ENCODE measurements at regions not wholly inside any gene's neighbourhood (a gene's known extent, or its start where the extent isn't known, plus 50 kb on each side); places are given as distances from the start of the nearest gene placed in this dataset.

- TF ChIP-seq, protein P1, sequence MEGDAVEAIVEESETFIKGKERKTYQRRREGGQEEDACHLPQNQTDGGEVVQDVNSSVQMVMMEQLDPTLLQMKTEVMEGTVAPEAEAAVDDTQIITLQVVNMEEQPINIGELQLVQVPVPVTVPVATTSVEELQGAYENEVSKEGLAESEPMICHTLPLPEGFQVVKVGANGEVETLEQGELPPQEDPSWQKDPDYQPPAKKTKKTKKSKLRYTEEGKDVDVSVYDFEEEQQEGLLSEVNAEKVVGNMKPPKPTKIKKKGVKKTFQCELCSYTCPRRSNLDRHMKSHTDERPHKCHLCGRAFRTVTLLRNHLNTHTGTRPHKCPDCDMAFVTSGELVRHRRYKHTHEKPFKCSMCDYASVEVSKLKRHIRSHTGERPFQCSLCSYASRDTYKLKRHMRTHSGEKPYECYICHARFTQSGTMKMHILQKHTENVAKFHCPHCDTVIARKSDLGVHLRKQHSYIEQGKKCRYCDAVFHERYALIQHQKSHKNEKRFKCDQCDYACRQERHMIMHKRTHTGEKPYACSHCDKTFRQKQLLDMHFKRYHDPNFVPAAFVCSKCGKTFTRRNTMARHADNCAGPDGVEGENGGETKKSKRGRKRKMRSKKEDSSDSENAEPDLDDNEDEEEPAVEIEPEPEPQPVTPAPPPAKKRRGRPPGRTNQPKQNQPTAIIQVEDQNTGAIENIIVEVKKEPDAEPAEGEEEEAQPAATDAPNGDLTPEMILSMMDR (IDR thresholded peaks at IDR 0.05) = no peak
Measured at GRCh38 chr7:13041368-13041988, 354.0 kb downstream of the ARL4A start.

DNA sequence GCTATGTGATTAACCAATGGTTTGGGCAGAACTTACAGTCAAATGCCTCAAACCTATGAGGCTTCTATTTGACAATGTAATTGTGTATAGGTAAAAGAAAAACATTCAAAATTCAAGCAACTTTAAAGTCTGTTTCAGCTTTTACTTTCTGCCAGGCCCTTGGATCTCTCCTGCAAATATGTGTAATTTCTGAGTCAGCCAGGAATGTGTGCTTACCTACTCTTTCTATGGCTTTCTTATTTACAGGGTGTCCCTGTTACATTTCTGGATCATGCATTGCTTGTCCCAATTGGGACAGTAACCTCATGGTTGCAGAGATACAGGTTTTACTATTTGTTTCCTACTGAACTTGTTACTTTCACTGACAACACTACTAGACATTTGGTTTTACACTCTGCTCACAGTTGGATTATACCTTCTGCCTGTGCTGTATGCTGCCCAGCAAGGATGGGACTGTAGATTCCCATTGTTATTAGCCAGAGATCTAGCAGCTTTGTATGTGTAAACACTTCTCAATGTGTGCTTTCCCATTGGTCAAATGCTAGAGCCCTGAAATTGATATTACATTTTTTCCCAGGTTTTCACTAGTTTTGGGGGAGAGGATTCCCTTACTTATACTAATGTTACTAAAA, 355.3 kb downstream of the ARL4A start:
- TF ChIP-seq, protein P1 (IDR thresholded peaks at IDR 0.05) = no peak

- TF ChIP-seq, protein P1 (IDR thresholded peaks at IDR 0.05) = no peak
Measured at GRCh38 chr7:13044309-13044708, 356.9 kb downstream of the ARL4A start.

DNA sequence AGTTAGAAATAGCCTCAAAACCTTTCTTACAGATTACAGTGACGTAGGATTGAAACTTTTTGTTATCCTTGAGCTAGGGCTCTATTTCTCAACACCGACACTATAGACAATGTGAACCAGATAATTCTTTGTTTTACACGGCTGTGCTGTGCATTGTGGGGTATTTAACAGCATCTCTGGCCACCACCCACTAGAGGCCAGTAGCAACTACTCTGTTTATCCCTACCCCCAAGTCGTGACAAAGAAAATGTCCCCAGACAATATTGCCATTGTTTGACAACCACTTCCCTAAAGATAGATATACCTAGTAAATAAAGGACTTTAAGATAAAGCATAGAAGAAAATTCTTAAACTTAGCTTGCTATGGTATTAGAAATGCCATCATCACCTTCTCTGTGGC, 359.6 kb downstream of the ARL4A start:
- TF ChIP-seq, protein P1 (IDR thresholded peaks at IDR 0.05) = no peak; the same call in 1 of the 2 replicates

DNA sequence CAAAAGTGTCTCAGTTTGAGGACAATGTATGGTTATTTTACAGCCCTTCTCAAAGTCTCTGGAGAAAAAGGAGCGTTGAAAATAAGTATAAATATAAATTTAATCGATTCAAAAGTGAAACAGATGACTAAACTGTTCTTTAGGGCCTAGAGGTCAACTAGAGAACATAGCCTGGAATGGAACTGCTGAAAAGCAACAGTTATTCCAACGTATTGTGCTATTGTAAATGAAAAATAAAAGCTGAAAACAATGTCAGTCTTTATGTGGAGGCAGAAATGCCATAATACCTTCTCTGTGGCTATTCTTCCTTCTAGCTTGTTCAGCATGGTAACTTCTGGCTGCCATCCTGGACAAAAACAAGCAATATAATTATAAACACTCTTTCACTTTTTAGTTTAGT, 362.5 kb downstream of the ARL4A start:
- TF ChIP-seq, protein P1 (IDR thresholded peaks at IDR 0.05) = no peak

- TF ChIP-seq, protein P1 (IDR thresholded peaks at IDR 0.05) = no peak
Measured at GRCh38 chr7:13050703-13051102, 363.3 kb downstream of the ARL4A start.

- TF ChIP-seq, protein P1 (IDR thresholded peaks at IDR 0.05) = no peak
Measured at GRCh38 chr7:13055732-13056368, 368.4 kb downstream of the ARL4A start.

All from LNCAP (cell line).